CD4-positive, alpha-beta T cell treated with Interleukin-4 for 4 hours (primary cell): ENCODE measurements at regions not wholly inside any gene's neighbourhood (a gene's known extent, or its start where the extent isn't known, plus 50 kb on each side); places are given as distances from the start of the nearest gene placed in this dataset.
"Not testable (repeated sequence)": the region's sequence is repeated elsewhere in the genome, so short reads cannot be mapped to it uniquely, and the experiment has no call there.

Experiments used
- DNase-seq: peaks from one replicate; pipeline ENCODE4 v3.0.0-alpha.2; 2020

DNA sequence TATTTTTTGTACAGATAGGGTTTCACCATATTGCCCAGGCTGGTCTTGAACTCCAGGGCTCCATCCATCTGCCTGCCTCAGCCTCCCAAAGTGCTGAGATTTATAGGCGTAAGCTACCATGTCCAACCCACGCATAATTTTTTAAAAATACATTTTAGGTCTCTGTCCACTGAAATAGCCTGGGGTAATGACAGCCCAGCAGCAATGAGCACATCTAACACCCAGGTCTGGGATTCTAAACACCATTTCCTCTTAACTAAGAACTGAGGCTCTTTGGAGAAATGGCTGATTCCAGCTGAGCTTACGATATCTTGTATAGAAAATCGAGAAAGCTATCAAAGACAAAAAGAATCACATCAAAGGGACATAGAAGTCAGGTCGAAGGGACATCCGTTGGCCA, 245.3 kb downstream of the PARN start:
- no peak for DNase-seq

DNA sequence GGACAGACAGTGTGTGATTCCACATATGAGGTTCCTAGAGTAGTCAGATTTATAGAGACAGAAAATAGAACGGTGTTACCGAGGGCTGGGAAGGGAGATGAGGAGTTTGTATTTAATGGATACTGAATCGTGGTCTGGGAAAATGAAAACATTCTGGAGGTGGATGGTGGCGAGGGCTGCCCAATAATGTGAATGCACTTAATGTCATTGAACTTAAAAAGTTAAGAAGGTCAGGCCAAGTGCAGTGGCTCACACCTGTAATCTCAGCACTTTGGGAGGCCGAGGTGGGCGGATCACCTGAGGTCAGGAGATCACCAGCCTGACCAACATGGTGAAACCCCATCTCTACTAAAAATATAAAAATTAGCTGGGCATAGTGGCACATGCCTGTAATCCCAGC, 246.2 kb downstream of the PARN start:
- not testable (repeated sequence) for DNase-seq

- DNase-seq: no peak
Measured at GRCh38 chr16:14378689-14379467, 251.2 kb downstream of the PARN start.

DNA sequence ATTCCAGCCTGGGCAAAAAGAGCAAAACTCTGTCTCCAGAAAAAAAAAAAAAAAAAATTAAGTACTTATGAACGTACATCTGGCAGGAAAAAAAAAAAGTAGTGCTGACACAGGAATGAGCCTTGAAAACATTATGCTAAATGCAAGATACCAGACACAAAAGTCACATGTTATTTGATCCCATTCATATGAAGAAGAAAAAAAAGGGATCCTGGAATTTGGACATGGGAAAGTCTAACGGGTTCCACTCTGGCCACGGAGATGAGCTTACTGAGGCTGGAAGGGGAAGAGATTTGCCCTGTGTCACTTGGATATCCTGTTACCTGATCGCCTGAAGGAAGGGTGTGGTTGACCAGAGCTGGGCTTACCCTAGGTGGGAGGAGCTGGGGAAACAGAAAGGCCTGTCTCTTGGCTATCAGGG, 251.9 kb downstream of the PARN start:
- no peak for DNase-seq

DNA sequence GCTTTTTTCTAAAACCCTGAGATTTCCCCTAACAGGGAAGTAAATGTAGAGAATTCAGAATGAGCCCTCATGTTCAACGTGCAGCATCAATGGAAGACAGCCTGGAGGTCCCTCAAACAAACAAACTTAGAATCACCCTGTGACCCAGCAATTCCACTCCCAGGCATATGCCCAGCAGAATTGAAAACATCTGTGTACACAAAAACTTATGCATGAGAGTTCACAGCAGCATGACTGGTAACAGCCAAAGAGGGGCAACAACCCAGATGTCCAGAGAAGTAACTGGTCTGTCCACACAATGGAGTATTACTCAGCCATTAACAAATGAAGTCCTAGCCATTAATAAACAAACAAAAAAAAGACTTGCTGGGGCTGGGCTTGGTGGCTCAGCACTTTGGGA, 252.7 kb downstream of the PARN start:
- DNase-seq: no peak

GRCh38 chr16:14375132-14375491, 254.9 kb downstream of the PARN start:
- DNase-seq: no peak

DNA sequence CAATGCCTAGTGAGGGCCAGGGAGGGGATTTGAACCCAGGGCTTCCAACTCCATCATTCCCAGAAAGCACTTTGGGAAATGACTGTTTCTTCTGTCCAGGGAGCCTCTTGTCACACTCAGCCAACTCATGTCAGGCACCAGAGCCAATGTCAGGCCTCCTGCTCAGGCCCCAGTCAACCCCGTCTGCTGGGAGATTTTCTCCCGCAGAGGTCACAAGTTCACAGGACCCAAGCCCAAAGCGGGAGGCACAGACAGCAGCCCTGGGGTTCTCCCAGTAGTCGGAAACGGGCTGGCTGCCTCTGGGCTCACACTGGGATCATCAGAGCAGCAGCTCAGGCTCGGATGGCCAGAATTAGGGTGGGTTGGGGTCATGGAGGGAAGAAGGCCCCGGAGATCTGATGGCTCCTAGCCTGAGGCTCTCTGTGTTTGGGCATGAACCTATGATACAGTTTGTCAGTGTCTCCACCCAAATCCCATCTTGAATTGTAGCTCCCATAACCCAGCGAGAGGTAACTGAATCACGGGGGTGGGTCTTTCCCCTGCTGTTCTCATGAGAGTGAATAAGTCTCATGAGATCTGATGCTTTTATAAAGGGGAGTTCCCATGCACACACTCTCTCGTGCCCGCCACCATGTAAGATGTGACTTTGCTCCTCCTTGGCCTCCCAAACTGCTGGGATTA, 255.5 kb downstream of the PARN start:
- no peak for DNase-seq

DNA sequence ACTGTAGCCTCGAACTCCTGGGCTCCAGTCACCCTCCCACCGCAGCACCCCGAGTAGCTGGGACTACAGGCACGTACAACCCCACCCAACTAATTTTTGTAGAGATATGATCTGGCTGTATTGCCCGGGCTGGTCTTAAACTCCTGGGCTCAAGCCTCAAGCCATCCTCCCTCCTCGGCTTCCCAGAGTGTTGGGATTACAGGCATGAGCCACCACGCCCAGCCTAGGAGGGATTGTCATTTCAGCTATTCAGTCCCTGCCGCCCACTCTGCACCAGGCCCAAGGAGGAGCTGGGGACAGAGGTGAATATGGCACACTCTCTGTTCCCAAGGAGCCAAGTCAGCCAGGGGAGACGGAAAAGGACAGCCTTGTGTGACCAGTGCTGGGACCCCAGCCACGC, 256.2 kb downstream of the PARN start:
- DNase-seq: no peak

DNA sequence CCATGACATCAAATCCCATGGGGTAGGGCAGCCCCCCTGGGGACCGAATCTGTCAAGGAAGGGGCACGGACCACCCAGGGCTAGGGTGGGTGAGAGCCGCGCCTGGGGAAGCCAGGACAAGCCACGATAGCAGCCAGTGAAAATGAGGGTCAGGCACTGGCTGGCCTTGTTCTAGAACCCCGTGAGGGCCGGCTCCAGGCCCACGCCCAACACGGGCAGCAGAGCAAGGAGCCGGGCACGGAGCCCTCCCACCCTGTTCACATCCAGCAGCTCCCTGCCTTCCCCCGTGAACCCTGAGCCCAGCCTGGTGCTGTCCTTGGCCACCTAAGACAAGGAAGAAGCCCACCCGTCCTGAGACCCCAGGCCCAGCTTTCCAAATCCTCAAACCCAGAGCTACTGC, 256.7 kb downstream of the PARN start:
- DNase-seq: no peak

DNA sequence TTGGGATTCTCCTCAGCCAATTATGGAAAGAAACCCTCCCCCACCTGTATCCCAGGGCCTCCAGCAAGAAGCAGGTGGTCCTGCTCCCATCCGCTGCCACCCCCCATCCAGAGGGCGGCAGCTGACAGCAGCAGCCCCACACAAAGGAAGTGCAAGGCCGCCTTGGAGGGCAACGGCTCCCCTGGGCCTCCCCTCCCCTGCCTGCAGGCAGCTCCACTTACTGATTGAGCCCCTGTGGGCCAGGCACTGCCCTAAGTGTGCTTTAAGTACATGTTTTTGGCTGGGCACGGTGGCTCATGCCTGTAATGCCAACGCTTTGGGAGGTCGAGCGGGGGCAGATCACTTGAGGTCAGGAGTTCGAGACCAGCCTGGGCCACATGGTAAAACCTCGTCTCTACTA, 257.6 kb downstream of the PARN start:
- no peak for DNase-seq

- DNase-seq: no peak
Measured at GRCh38 chr16:14371778-14372431, 258.2 kb downstream of the PARN start.

- no peak for DNase-seq
Measured at GRCh38 chr16:14370736-14371234, 259.3 kb downstream of the PARN start.

DNA sequence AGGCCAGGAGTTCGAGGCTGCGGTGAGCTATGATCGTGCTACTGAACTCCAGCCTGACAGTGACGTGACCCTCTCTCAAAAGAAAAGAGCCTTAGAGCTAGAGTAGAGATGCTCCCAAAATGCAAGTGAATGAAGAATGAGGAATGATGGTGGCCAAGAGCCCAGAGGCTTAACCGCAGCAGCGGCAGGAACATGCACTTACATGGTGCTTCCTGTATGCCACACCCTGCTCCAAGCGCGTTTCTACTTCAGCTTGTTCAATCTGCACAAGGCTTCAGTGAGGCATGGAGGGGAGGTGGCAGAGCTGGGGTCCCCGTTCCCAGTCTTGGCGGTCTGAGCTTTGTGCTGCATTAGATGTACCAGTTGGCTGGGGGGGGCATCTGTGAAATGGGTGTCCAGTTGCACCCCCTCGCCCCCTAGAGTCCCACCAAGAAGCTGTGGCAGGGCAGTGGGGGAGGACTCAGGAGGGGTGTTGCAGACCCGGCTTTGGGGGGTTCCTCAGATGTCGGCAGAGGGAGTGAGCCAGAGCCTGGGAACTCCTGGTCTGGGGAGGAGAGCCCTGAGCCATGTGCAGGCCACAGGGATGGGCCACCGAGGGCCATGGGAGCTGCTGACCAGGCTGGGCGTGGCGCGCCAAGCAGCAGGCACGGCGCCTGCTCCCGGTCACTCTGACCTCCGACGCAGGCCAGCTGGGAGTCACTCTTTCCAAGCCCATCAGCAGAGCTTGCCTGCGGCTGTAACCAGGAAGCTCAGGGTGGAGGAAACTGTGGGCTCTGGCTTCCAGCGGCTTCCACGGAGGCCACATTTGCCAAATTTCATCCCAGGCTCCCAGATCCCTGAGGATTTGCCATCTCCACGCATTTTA, 260.1 kb downstream of the PARN start:
- DNase-seq: no peak

GRCh38 chr16:14368399-14368798, 261.7 kb downstream of the PARN start:
- DNase-seq: no peak

- no peak for DNase-seq
Measured at GRCh38 chr16:14366974-14367707, 262.9 kb downstream of the PARN start.

- no peak for DNase-seq
Measured at GRCh38 chr16:14366447-14366846, 263.6 kb downstream of the PARN start.

- no peak for DNase-seq
Measured at GRCh38 chr16:14365200-14365851, 264.7 kb downstream of the PARN start.

DNA sequence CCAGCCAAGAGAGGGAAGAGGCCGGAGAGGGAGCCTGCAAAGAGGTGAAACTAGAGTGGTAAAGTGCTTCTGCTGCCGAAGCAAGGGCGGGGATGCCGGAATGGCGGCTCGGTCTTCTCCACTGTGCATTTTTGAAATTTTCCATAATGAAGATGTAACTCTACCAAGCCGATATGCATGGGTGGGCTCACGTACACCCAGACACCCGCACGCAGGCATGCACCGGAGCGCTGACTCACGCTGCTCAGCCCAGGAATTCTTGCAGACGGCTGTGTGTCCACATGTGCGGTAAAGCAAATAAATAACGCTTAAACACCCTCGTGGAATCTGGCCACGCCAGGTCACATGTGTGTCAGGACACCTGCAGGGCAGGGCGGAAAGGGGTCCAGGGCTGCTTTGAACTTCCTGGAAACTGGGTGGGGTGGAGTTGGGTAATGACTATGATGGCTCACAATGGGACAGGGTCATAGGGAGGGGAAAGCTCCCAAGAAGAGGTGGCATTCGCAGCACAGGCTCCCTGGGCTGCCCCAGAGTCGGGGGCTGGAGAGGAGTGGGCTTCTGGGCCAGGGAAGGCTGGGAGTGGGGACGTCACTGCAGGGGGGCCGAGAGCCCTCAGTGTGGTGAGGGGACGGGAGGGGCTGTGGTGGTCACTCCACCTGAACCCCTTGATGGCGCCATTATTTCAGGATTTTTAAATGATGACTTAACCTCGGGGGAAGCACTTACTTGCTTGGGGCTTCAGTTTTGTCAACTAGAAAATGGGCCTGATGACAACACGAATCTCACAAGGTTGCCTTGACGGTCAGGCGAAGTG, 265.5 kb downstream of the PARN start:
- DNase-seq: no peak

- no peak for DNase-seq
Measured at GRCh38 chr16:14364112-14364385, 266.0 kb downstream of the PARN start.

DNA sequence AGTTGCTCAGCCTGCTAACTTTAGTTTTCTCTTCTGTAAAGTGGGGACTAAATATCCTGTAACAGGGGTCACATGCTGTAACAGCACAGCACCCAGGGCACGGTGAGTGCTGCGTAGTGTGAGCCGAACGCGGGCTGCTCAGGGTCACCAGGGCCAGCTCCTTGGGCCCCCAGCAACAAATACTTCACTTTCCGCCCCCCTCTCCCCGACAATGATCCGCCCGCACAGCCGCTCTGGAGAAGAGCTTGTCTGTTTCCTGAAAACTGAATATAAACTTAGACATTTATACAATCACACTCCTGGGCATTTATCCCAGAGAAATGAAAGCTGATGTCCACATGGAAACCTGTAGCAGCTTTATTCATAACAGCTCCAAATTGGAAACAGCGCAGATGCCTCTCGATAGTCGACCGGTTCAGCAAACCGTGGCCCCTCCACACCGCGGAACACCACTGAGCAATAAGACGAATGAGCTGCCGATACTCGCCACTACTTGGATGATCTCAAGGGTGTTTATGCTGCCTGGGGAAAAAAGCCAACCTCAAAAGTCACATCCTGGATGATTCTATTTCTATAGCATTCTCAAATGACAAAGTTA, 267.2 kb downstream of the PARN start:
- DNase-seq: no peak
